MCF 10A (cell line): ENCODE measurements at regions not wholly inside any gene's neighbourhood (a gene's known extent, or its start where the extent isn't known, plus 50 kb on each side); places are given as distances from the start of the nearest gene placed in this dataset.
A peak's percentile ranks its signal among the peaks of the same experiment; 100 is the strongest.
"Not testable (repeated sequence)": the region's sequence is repeated elsewhere in the genome, so short reads cannot be mapped to it uniquely, and the experiment has no call there.

Experiments used
- BruUV-seq: library from RNA; stranded (reverse); fragments of 400-500 nt; replicated peaks from 2 replicates; lab custom pipeline; 2021; lab: Mats Ljungman, UMichigan
- CTCF ChIA-PET: fragments of 300-600 bp; sonication (Branson Sonifier 250); formaldehyde crosslinking; extraction: SDS; loops from one replicate; lab custom pipeline; 2021; ENCODE audit warnings: antibody characterized with exemption, inconsistent platforms; lab: Yijun Ruan, JAX
- POLR2A ChIA-PET: fragments of 300-600, 350-650 bp; sonication (Branson Sonifier 250); formaldehyde crosslinking; extraction: SDS; loops from one replicate; lab custom pipeline; 2020; ENCODE audit warnings: antibody characterized with exemption, inconsistent platforms; lab: Yijun Ruan, JAX
- DNase-seq: peaks from one replicate; pipeline ENCODE4 v3.0.0-alpha.2; 2018; ENCODE audit not compliant: unreplicated experiment
- H3K27ac Mint-ChIP-seq: one replicate; pipeline ENCODE4 v1.8.0; 2022; ENCODE audit warnings: mild to moderate bottlenecking, low read depth, mixed read lengths; ENCODE audit not compliant: unreplicated experiment
- H3K27me3 Mint-ChIP-seq: one replicate; pipeline ENCODE4 v1.8.0; 2022; ENCODE audit warnings: mixed read lengths; ENCODE audit not compliant: insufficient read depth, unreplicated experiment
- H3K36me3 Mint-ChIP-seq: one replicate; pipeline ENCODE4 v1.8.0; 2022; ENCODE audit warnings: mild to moderate bottlenecking, moderate library complexity, mixed read lengths; ENCODE audit not compliant: insufficient read depth, unreplicated experiment
- H3K4me1 Mint-ChIP-seq: one replicate; pipeline ENCODE4 v1.8.0; 2022; ENCODE audit warnings: mixed read lengths; ENCODE audit not compliant: insufficient read depth, unreplicated experiment
- H3K4me3 Mint-ChIP-seq: one replicate; pipeline ENCODE4 v1.8.0; 2022; ENCODE audit warnings: mild to moderate bottlenecking, moderate library complexity, mixed read lengths; ENCODE audit not compliant: unreplicated experiment
- H3K9me3 Mint-ChIP-seq: one replicate; pipeline ENCODE4 v1.8.0; 2022; ENCODE audit warnings: mixed read lengths; ENCODE audit not compliant: unreplicated experiment
- intact Hi-C: fragments of 100-400 bp; cut with micrococcal nuclease; formaldehyde crosslinking; loops from 2 replicates; pipeline ENCODE4 v1.14.1; 2022
- TF ChIP-seq, protein P1 (sequence below): fragments of 200-600 bp; IDR thresholded peaks from one replicate; pipeline ENCODE4 v1.8.0; 2022; ENCODE audit warnings: antibody characterized with exemption, mild to moderate bottlenecking; ENCODE audit not compliant: unreplicated experiment

- Mint-ChIP-seq H3K27me3 (peaks cover 14% of the 10 kb centered on the region), H3K27ac (no peak overlapping the region), H3K9me3 (no peaks in the 10 kb centered on the region), H3K4me3 (no peak overlapping the region), H3K36me3 (no peaks in the 10 kb centered on the region), H3K4me1 (no peaks in the 10 kb centered on the region)
- TF ChIP-seq, protein P1, sequence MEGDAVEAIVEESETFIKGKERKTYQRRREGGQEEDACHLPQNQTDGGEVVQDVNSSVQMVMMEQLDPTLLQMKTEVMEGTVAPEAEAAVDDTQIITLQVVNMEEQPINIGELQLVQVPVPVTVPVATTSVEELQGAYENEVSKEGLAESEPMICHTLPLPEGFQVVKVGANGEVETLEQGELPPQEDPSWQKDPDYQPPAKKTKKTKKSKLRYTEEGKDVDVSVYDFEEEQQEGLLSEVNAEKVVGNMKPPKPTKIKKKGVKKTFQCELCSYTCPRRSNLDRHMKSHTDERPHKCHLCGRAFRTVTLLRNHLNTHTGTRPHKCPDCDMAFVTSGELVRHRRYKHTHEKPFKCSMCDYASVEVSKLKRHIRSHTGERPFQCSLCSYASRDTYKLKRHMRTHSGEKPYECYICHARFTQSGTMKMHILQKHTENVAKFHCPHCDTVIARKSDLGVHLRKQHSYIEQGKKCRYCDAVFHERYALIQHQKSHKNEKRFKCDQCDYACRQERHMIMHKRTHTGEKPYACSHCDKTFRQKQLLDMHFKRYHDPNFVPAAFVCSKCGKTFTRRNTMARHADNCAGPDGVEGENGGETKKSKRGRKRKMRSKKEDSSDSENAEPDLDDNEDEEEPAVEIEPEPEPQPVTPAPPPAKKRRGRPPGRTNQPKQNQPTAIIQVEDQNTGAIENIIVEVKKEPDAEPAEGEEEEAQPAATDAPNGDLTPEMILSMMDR, result no peak
- CTCF ChIA-PET, result no interaction called here
- no TSS peak for BruUV-seq
- POLR2A ChIA-PET, result no interaction called here
- intact Hi-C loops, result no loop called here
- no peak for DNase-seq
These were observed 68.0 kb upstream of the RMP24 start for GRCh38 chr18:35904389-35905037.

DNA sequence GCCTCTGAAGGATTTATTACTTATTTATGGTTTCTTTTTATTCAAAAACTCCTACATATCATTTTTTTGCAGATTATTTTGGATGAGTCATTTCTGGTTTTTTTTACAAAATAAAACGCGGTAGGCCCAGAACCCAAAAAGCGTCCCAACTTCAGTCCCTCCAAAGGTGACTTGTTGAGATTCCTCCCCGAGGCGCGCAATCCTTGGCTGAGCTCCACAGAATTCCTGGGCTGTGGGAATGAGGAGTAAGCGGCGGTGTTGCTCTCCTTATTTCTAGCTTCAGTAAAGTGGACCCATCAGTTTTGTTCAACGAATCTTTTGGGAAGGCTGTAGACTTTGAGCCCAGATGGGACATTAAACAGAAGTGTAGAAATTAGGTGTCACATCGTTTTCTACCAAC lies 67.0 kb upstream of the RMP24 start:
- peak; percentile 5 for DNase-seq
- ChIA-PET CTCF (interaction anchor here (1.0 kb wide), 1 partner anchor 24 kb away, joined by 3 read pairs; no protein-coding TSS in a partner anchor), POLR2A (interaction anchor here (0.7 kb wide), 1 partner anchor 33 kb away, joined by 3 read pairs; no protein-coding TSS in a partner anchor)
- intact Hi-C loops, result no loop called here
- TF ChIP-seq, protein P1, result no peak
- no peaks in the 10 kb centered on the region for H3K9me3 Mint-ChIP-seq
- H3K4me1 Mint-ChIP-seq, result no peaks in the 10 kb centered on the region
- H3K4me3 Mint-ChIP-seq, result no peak overlapping the region
- H3K27ac Mint-ChIP-seq, result no peak overlapping the region
- H3K36me3 Mint-ChIP-seq, result no peaks in the 10 kb centered on the region
- BruUV-seq, result no TSS peak
- H3K27me3 Mint-ChIP-seq, result peaks cover 8% of the 10 kb centered on the region

GRCh38 chr18:35906291-35906690 lies 66.2 kb upstream of the RMP24 start:
- H3K27ac Mint-ChIP-seq, H3K4me1 Mint-ChIP-seq, POLR2A ChIA-PET, H3K4me3 Mint-ChIP-seq, DNase-seq, intact Hi-C loops, H3K27me3 Mint-ChIP-seq, H3K36me3 Mint-ChIP-seq, BruUV-seq, H3K9me3 Mint-ChIP-seq: not testable (repeated sequence)
- CTCF ChIA-PET, result interaction anchor here (1.0 kb wide), 1 partner anchor 24 kb away, joined by 3 read pairs; no protein-coding TSS in a partner anchor

- ChIA-PET CTCF (no interaction called here), POLR2A (no interaction called here)
- no peak overlapping the region for H3K4me3 Mint-ChIP-seq
- no peak overlapping the region for H3K27ac Mint-ChIP-seq
- intact Hi-C loops, result no loop called here
- BruUV-seq, result no TSS peak
- no peaks in the 10 kb centered on the region for H3K4me1 Mint-ChIP-seq
- TF ChIP-seq, protein P1, result no peak
- no peaks in the 10 kb centered on the region for H3K9me3 Mint-ChIP-seq
- DNase-seq, result no peak
- no peaks in the 10 kb centered on the region for H3K36me3 Mint-ChIP-seq
- no peaks in the 10 kb centered on the region for H3K27me3 Mint-ChIP-seq
These were observed 62.2 kb upstream of the RMP24 start for GRCh38 chr18:35910327-35910726.
